HG02623 (cell line): ENCODE measurements at regions not wholly inside any gene's neighbourhood (a gene's known extent, or its start where the extent isn't known, plus 50 kb on each side); places are given as distances from the start of the nearest gene placed in this dataset.
"Not testable (repeated sequence)": the region's sequence is repeated elsewhere in the genome, so short reads cannot be mapped to it uniquely, and the experiment has no call there.

ENCODE experiments used
- ATAC-seq: cut with Tn5 transposase; IDR thresholded peaks from one replicate; pipeline ENCODE4 v1.9.1; 2021; ENCODE audit warnings: moderate library complexity; ENCODE audit not compliant: unreplicated experiment

- ATAC-seq: not testable (repeated sequence)
These were observed 183.0 kb downstream of the HACE1 start for GRCh38 chr6:104676679-104677078.

DNA sequence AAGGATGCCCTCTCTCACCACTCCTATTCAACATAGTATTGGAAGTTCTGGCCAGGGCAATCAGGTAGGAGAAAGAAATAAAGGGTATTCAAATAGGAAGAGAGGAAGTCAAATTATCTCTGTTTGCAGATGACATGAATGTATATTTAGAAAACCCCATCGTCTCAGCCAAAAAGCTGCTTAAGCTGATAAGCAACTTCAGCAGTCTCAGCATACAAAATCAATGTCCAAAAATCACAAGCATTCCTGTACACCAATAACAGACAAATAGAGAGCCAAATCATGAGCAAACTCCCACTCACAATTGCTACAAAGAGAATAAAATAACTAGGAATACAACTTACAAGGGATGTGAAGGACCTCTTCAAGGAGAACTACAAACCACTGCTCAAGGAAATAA lies 184.6 kb downstream of the HACE1 start:
- not testable (repeated sequence) for ATAC-seq

DNA sequence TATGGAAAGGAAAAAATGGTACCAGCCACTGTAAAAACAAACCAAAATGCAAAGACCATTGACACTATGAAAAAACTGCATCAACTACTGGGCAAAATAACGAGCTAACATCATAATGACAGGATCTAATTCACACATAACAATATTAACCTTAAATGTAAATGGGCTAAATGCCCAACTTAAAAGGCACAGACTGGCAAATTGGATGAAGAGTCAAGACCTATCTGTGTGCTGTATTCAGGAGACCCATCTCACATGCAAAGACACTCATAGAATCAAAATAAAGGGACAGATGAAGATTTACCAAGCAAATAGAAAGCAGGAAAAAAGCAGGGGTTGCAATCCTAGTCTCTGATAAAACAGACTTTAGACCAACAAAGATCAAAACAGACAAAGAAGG lies 186.6 kb downstream of the HACE1 start:
- ATAC-seq: not testable (repeated sequence)

DNA sequence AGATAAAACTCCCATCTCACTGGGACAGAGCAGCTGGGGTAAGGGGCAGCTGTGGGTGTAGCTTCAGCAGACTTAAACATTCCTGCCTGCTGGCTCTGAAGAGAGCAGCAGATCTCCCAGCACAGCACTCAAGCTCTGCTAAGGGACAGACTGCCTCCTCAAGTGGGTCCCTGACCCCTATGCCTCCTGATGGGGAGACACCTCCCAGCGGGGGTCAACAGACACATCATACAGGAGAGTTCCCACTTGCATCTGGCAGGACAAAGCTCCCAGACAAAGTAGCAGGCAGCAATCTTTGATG lies 188.2 kb downstream of the HACE1 start:
- ATAC-seq: not testable (repeated sequence)

DNA sequence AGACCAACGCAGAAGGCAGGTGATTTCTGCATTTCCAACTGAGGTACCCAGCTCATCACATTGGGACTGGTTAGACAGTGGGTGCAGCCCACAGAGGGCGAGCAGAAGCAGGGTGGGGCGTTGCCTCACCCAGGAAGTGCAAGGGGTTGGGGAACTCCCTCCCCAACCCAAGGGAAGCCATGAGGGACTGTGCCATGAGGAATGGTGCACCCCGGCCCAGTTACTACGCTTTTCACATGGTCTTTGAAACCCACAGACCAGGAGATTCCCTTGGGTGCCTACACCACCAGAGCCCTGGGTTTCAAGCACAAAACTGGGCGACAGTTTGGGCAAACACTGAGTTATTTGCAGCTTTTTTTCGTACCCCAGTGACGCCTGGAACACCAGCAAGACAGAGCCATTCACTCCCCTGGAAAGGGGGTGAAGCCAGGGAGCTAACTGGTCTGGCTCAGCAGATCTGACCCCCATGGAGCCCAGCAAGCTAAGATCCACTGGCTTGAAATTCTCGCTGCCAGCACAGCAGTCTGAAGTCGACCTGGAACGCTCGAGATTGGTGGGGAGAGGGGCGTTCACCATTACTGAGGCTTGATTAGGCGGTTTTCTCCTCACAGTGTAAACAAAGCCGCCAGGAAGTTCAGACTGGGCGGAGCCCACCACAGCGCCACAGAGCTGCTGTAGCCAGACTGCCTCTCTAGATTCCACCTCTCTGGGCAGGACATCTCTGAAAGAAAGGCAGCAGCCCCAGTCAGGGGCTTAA lies 188.7 kb downstream of the HACE1 start:
- not testable (repeated sequence) for ATAC-seq

DNA sequence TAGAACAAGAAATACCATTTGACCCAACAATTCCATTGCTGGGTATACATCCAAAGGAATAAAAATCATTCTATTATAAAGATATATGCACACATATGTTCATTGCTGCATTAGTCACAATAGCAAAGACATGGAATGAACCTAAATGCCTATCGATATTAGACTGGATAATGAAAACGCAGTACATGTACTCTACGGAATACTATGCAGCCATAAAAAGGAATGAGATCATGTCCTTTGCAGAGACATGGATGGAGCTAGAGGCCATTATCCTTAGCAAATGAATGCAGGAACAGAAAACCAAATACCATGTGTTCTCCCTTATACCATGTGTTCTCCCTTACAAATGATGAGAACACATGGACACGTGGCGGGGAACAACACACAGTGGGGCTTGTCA lies 190.2 kb downstream of the HACE1 start:
- no peak for ATAC-seq

- ATAC-seq: no peak
These were observed 203.5 kb downstream of the HACE1 start for GRCh38 chr6:104656235-104656634.

DNA sequence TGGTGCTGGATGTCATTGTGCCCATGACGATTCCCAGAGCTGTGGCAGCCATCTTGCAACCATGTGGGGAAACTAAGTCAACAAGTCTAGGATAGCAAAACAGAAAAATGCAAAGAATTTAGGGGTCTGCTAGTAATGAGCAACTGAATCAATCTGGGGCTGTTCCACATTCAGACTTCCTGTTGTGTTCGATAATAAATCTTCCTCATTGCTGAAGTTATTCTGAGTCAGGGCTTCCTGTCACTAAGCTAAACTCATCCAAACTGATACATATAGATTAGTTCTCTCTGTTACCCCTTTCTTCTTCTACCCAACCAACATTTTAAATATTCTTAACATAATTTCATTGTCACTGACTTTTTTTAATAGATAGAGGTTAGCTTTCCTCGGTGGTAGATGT lies 205.9 kb downstream of the HACE1 start:
- no peak for ATAC-seq

- ATAC-seq: no peak
These were observed 211.4 kb downstream of the HACE1 start for GRCh38 chr6:104648347-104648746.

- ATAC-seq: no peak
These were observed 214.9 kb downstream of the HACE1 start for GRCh38 chr6:104644848-104645247.

DNA sequence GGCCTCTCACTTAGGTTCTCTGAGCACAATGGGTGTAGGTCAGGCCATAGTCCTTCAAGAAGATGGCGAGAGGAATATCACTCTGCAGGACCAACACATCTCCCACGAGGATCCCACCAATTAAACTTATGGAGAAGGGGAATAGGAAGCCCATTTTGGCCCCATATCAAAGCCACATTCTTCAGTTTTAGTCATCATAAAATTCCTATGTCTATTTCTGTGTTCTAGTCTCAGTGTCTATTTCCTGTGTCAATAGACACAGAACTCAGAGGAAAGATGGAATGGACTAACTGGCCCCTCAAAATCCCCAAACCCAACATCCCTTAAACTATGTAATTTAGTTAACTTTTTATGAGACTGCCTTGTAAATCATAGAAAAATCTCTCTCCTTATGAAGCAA lies 216.8 kb downstream of the HACE1 start:
- no peak for ATAC-seq

DNA sequence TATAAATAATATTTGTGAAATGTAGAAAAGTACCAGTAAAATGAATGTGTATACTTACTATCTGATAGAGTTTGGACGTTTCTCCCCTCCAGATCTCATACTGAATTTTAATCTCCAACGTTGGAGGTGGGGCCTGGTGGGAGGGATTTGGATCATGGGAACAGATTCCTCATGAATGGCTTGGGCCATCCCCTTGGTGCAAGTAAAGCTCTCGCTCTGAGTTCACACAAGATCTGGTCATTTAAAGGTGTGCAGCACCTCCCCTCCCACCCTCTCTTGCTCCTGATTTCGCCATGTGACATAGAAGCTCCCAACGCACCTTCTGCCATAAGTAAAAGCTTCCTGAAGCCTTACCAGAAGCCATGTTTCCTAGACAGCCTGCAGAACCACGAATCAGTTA lies 219.0 kb downstream of the HACE1 start:
- ATAC-seq: no peak

DNA sequence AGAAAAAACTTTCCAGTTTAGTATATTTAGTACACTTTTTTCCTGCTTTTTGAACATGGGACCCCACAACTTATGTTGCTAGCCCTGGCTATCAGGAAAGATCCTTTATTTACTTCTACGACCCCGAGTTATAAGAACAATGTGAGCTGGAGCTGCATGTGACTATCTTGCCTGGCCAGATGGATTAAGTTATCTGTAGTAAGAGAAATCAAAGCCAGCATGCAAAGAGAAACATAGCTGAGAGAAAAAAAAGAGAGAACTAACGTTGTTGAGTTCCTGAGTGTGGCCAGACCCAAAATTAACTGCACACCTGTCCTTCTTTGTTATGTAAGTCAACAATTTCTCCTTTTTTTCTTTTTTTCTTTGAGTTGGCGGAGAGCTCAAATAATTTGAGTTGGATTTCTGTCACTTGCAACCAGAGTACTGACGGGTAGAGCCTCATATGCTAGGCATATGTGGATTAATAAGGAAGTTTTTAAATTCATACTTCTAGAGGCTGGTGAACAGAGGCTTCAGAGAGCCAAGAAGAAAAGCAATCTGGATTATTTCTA lies 219.5 kb downstream of the HACE1 start:
- no peak for ATAC-seq

DNA sequence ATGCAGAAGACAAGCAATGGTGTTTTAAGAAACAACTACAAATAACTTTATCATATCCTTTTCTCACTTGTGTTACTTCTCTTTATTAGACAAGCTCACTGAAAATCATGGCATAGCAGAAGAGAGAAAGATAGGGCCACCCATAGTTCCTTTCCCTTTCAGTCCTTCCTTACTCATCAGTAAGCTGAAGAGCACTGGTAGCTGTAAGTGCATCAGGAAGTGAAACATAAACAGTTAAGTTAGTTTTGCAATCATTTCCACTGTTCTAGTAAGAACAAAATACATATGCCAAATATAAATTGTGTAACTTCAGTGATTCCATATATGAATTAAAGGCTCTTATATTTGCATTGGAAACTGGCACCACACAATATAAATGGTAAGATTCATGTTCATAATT lies 220.1 kb downstream of the HACE1 start:
- ATAC-seq: peak; percentile 92

DNA sequence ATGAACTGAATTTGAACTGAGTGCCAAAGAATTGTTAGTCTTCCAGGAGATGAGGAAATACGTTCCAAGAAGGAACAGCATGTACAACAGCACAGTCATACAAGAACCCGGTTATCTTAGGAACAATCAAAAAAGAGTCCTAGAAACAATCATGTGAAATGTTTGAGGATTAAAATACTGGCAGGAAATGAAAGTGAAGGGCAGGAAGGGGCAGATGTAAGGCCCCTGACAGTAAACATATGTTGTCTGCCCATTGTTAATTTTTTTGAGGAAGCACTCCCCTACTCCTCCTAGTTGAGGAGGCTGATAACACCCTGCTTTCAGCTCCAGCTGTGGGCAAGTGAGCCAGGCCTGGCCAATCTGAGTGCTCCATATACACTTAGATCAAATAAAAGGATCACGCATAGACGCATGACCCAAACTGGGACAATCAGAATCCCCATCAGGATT lies 220.9 kb downstream of the HACE1 start:
- no peak for ATAC-seq

- no peak for ATAC-seq
These were observed 226.6 kb downstream of the HACE1 start for GRCh38 chr6:104633125-104633524.

DNA sequence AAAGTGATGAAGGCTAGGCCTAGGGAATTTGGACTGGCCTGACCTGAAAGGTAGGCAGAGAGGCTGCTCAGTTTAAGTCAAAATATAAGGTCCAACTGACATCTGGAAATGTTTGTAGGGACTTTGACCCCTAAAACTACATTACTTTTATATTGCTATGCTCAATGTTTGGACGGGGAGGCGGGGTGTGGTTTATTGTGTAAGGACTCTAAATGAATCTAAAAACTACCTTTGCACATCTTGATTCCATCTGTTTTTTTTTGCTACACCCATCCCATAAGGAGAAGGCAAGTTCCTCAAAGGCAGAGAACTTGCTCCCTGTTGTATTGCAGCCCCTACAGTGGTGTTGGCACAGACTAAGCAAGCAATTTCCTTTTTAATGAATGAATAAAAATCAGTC lies 227.1 kb downstream of the HACE1 start:
- no peak for ATAC-seq

DNA sequence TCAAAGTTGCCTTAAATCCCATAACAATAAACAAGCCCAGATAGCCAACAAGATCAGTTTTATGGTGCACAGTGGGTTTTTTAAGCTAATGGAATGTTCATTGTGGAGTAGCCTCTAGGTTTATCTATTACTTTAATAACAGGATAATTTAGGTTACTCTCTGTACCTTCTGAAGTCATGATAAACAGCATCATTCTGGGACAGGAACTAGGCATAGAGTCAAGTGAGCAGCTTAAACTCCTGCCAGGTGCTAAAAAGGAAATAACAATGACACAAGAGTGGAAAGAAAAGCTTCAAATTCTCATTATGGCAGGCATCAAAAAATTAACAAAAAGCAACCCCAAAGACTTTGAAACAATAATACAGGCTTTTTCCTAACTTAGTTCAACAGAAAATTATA lies 228.8 kb downstream of the HACE1 start:
- no peak for ATAC-seq

- ATAC-seq: no peak
These were observed 229.2 kb downstream of the HACE1 start for GRCh38 chr6:104630522-104630921.

- no peak for ATAC-seq
These were observed 229.9 kb downstream of the HACE1 start for GRCh38 chr6:104629826-104630225.

DNA sequence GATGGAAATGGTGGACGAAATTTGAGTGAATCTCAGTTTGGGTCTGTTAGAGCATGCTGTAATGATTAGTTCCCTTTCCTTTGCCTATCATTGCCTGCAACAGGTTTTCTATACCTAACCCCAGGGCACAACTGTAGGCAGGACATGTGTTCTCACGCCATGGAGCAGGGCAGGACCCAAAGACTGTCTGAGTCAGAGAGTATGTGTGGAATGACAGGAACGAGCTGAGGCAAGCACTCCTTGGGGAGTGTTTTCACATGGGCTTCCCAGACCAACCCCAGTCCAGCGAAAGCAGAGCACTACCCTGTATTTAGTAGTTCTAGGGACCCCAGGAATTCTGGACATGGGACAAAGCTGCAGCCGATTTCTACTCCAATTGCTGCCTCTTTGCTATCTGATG lies 234.2 kb downstream of the HACE1 start:
- ATAC-seq: no peak

DNA sequence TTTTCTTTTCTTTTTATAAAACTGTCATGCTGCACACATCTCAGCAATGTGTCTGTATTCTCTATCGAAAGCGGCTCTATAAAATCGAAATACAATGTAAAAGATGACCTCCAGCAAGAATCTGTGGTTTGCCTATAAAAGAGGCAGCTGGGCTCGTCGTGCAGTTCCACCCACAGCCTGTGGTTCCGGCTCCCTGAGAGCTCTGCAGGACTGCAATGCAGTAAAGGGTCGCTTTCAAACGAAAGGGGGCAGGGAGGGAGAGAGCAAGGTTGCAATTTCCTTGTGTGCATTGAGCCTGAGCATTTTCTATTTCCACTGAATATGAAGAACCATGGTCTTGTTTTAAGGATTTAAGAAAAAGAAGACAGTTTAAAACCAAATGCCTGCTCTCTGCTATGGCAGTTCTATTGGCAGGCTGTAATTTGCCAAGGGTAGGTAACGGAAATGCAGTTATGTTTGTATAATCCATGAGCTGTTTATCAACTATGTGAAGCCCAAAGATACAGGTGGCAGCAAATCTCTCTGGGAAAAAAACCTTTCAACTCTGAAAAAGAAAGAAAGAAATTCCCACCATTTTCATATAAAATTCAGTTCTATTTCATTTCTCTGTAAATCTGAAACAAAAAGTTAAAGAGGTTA lies 236.5 kb downstream of the HACE1 start:
- no peak for ATAC-seq

DNA sequence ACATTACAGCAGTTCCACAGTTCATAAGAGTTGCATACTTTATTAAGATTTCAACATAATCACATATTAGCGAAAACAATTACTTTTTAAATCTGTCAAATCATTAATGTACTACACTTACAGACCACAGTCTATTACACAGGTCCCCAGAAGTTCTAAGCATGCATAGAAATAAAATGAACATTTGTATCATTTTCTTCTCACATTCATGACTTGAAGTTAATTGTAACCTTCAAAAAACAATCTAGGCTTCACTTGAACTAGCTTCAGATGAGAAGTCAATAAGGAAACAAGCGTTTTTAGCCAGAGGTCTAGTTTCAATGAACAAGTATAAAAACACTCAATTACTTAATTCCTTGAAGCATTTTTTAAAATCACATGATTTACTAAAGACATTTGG lies 238.3 kb downstream of the HACE1 start:
- no peak for ATAC-seq
